ENCODE measurements at regions not wholly inside any gene's neighbourhood (a gene's known extent, or its start where the extent isn't known, plus 50 kb on each side); places are given as distances from the start of the nearest gene placed in this dataset.

DNA sequence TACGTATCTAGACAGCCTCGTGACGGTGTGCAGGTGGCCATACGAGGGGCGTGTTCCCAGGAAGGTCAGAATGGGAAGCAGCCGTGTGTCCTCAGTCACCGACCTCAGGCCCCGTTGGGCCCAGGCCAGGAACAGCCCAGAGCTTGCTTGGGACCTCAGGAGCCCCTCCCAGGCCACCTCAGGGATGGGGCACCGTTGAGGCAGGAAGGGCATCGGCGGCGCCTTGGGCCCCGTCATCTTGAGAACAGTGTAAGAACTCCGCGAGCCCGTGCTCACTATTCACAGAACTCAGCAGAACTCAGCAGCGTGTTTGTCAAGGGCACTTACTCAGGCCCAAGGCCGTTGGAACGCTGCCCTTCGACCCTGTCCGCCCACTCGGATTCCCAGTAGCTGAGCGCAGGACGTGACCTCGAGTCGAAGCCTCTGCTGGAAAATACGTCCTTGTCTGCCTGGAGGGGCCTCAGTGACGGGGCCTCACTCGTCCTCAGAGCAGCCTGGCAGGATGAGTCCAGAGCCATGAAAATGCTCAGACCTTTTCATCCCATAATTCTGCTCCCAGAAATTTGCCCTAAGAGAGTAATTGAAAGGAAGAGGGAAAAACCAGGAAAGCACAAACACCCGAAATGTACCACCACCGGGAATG, 1134.8 kb downstream of the BRD1 start:
- Histone ChIP-seq H2BK120ac (ENCODE audit: low read depth, low read length) (no peak overlapping the region), H4K91ac (ENCODE audit: insufficient read depth, low read depth, low read length) (no peak overlapping the region), H3K23ac (ENCODE audit: low read depth, low read length) (no peak overlapping the region), H3K14ac (replicated peaks; ENCODE audit: low read depth, low read length) (no peak overlapping the region), H3K4me3 (ENCODE audit: insufficient read depth, low read depth, low read length) (no peak overlapping the region), H2AK9ac (replicated peaks; ENCODE audit: low read depth, low read length, poor library complexity) (no peak overlapping the region), H2BK5ac (ENCODE audit: low read depth, low read length, poor library complexity, severe bottlenecking) (no peak overlapping the region), H2AK5ac (ENCODE audit: low read depth, low read length) (no peak overlapping the region), H3K4ac (ENCODE audit: low read depth, low read length) (no peak overlapping the region), H2BK20ac (ENCODE audit: low read depth, low read length) (no peak overlapping the region), H3K4me1 (ENCODE audit: control insufficient read depth, insufficient read depth, low read length) (no peaks in the 10 kb centered on the region), H3K9me3 (ENCODE audit: control insufficient read depth, insufficient read depth, low read length) (peaks cover 66% of the 10 kb centered on the region), H4K8ac (ENCODE audit: low read depth in 2 of 2, low read length in 2 of 2) (no peak overlapping the region), H4K5ac (ENCODE audit: low read depth, low read length) (no peak overlapping the region), H3K9me1 (ENCODE audit: insufficient read depth, low read length) (no peaks in the 10 kb centered on the region), H2AFZ (replicated peaks; ENCODE audit: low read length, poor library complexity) (no peak overlapping the region), H2BK15ac (ENCODE audit: low read depth, low read length) (no peak overlapping the region), H3K56ac (ENCODE audit: extremely low read depth, insufficient read depth, low read length) (no peak overlapping the region), H3K36me3 (ENCODE audit: control insufficient read depth, insufficient read depth, low read length) (no peaks in the 10 kb centered on the region), H3K27ac (ENCODE audit: insufficient read depth, low read length) (no peak overlapping the region), H3K18ac (ENCODE audit: low read depth, low read length) (no peak overlapping the region), H3K27me3 (ENCODE audit: control insufficient read depth, insufficient read depth, low read length) (no peaks in the 10 kb centered on the region), H4K20me1 (ENCODE audit: insufficient read depth, low read length) (no peaks in the 10 kb centered on the region), H3K4me2 (ENCODE audit: low read depth, low read length) (no peak overlapping the region), H3K79me1 (ENCODE audit: low read depth in 1 of 2, low read length in 2 of 2) (no peaks in the 10 kb centered on the region), H3K9ac (ENCODE audit: low read depth, low read length) (no peak overlapping the region)
- WGBS, 2 experiments (ENCODE audit: extremely low coverage in 2 of 2, insufficient read length in 1 of 2) = 58% methylated on average over 16 of the region's 31 CpGs; no CpG with 5 or more reads in 1 of the 2 experiments
- DNase-seq (no peak), ATAC-seq (ENCODE audit: low read depth) (no peak)
- BruUV-seq (replicated peaks) = no TSS peak
- dilution Hi-C loops (cut with HindIII; ENCODE audit: low sequenced_read_pairs, unreplicated experiment) (no loop called here), intact Hi-C loops (cut with micrococcal nuclease) (no loop called here), in situ Hi-C loops (cut with MboI; ENCODE audit: low sequenced_read_pairs) (no loop called here)
- TF ChIP-seq CEBPB (IDR thresholded peaks at IDR 0.05; ENCODE audit: low read depth, low read length) (no peak), NFE2L2 (IDR thresholded peaks at IDR 0.05; ENCODE audit: low read depth, low read length) (no peak), FOS (IDR thresholded peaks at IDR 0.05; ENCODE audit: low read depth, low read length) (no peak), RAD21 (IDR thresholded peaks at IDR 0.05; ENCODE audit: low read length) (no peak), MAFK (IDR thresholded peaks at IDR 0.05; ENCODE audit: low read depth, low read length) (no peak), RFX5 (IDR thresholded peaks at IDR 0.05; ENCODE audit: low read depth, low read length) (no peak), MXI1 (IDR thresholded peaks at IDR 0.05; ENCODE audit: borderline replicate concordance, low read depth, low read length) (no peak)
- TF ChIP-seq, protein P1, sequence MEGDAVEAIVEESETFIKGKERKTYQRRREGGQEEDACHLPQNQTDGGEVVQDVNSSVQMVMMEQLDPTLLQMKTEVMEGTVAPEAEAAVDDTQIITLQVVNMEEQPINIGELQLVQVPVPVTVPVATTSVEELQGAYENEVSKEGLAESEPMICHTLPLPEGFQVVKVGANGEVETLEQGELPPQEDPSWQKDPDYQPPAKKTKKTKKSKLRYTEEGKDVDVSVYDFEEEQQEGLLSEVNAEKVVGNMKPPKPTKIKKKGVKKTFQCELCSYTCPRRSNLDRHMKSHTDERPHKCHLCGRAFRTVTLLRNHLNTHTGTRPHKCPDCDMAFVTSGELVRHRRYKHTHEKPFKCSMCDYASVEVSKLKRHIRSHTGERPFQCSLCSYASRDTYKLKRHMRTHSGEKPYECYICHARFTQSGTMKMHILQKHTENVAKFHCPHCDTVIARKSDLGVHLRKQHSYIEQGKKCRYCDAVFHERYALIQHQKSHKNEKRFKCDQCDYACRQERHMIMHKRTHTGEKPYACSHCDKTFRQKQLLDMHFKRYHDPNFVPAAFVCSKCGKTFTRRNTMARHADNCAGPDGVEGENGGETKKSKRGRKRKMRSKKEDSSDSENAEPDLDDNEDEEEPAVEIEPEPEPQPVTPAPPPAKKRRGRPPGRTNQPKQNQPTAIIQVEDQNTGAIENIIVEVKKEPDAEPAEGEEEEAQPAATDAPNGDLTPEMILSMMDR (conservative IDR thresholded peaks at IDR 0.05; ENCODE audit: low read depth, low read length) = no peak
- TF ChIP-seq, protein P2, sequence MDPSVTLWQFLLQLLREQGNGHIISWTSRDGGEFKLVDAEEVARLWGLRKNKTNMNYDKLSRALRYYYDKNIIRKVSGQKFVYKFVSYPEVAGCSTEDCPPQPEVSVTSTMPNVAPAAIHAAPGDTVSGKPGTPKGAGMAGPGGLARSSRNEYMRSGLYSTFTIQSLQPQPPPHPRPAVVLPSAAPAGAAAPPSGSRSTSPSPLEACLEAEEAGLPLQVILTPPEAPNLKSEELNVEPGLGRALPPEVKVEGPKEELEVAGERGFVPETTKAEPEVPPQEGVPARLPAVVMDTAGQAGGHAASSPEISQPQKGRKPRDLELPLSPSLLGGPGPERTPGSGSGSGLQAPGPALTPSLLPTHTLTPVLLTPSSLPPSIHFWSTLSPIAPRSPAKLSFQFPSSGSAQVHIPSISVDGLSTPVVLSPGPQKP (IDR thresholded peaks at IDR 0.05; ENCODE audit: borderline replicate concordance, low read depth, low read length) = no peak
- POLR2A ChIA-PET (ENCODE audit: unreplicated experiment) = no interaction called here
- CTCF ChIA-PET = no interaction called here

All from IMR-90 (cell line).